Heart left ventricle (tissue), 16 donors: ENCODE measurements at regions not wholly inside any gene's neighbourhood (a gene's known extent, or its start where the extent isn't known, plus 50 kb on each side); places are given as distances from the start of the nearest gene placed in this dataset.

Experiments
- ATAC-seq, 4 donors: fragments of 200-7000 bp; cut with Tn5 transposase; one replicate each; pipeline ENCODE4 v1.9.1; 2020 to 2022; ENCODE audit warnings: moderate library complexity in 4 of 4, mild to moderate bottlenecking in 3 of 4, moderate number of reproducible peaks in 1 of 4
- DNase-seq, 5 donors: peaks; one replicate each; pipeline ENCODE4 v3.0.0-alpha.2; 2020
- H3K27ac ChIP-seq, 12 donors: fragments of 200-600 bp; sonication (generic) in 4 of 12; one replicate each; pipeline versions ENCODE4 v1.5.0 to v1.8.0; 2016 to 2022; ENCODE audit warnings: mild to moderate bottlenecking in 2 of 12
- H3K27me3 ChIP-seq, 9 donors: fragments of 200-600 bp; sonication (generic) in 2 of 9; one replicate each; pipeline versions ENCODE4 v1.5.1 to v1.8.0; 2016 to 2022; ENCODE audit warnings: mild to moderate bottlenecking in 3 of 9
- H3K36me3 ChIP-seq, 9 donors: fragments of 200-600 bp; sonication (generic) in 2 of 9; one replicate each; pipeline versions ENCODE4 v1.5.0 to v1.8.0; 2018 to 2022; ENCODE audit warnings: mild to moderate bottlenecking in 2 of 9
- H3K4me1 ChIP-seq, 12 donors: fragments of 200-600 bp; sonication (generic) in 4 of 12; one replicate each; pipeline versions ENCODE4 v1.5.0 to v1.8.0; 2016 to 2022; ENCODE audit warnings: mild to moderate bottlenecking in 3 of 12
- H3K4me3 ChIP-seq, 12 donors: fragments of 200-600 bp; sonication (generic) in 4 of 12; one replicate each; pipeline versions ENCODE4 v1.5.0 to v1.8.0; 2017 to 2022; ENCODE audit warnings: mild to moderate bottlenecking in 9 of 12, moderate library complexity in 4 of 12
- H3K9me3 ChIP-seq, 12 donors: fragments of 200-600 bp; sonication (generic) in 4 of 12; one replicate each; pipeline versions ENCODE4 v1.5.0 to v1.8.0; 2016 to 2022; ENCODE audit warnings: mild to moderate bottlenecking in 1 of 12
- POLR2A ChIP-seq, 2 donors: fragments of 450-650 bp; IDR thresholded peaks; one replicate each; pipeline ENCODE4 v1.6.1; 2017; ENCODE audit warnings: antibody characterized with exemption in 2 of 2, mild to moderate bottlenecking in 2 of 2, moderate library complexity in 2 of 2
- WGBS, 4 donors: extraction: QIAGEN DNeasy Blood & Tissue Kit in 2 of 4; methylation state at CpG; one replicate each; pipeline versions ENCODE4 v1.1.5 to v1.1.7; 2013 to 2018; 5-methylcytosine and 5-hydroxymethylcytosine counted together
- intact Hi-C, 10 donors: fragments of 100-400 bp; cut with DNase I; formaldehyde crosslinking; loops; one replicate each; pipeline versions ENCODE4 v1.11.1 to v1.14.2; 2022
- TF ChIP-seq, protein P1 (sequence below), 12 donors: fragments of 200-600 bp; sonication (generic) in 4 of 12; IDR thresholded peaks; one replicate each; pipeline versions ENCODE4 v1.5.0 to v1.8.0; 2018 to 2022; ENCODE audit warnings: antibody characterized with exemption in 12 of 12, mild to moderate bottlenecking in 5 of 12
- donor health status: ischemic (EF 13 %, LVEDD 7.1; RV severe dilation, severe dysfunction).
- donor health status: healthy with polysubstance abuse.
- donor health status: DM: no; HTN: yes; CAD: no.
- donor health status: DM: no; HTN: no; CAD: no.
- donor health status: ischemic (EF 25% LVEDD 6.9; RV normal size, moderate dysfunction).
- donor health status: ischemic (EF 25% LVEDD 5.7; RV mildly dilated, moderate dysfunction).
- donor health status: healthy.
- donor health status: DM: yes; HTN: yes; CAD: no.
- donor health status: ischemic (EF 35%, LVEDD 5.7; RV mildly dilated, moderate dysfunction).
- donor health status: nonischemic (EF 11% LVEDD 7.7; RV severe dilation, severe dysfunction).
- donor health status: DM: yes; HTN: yes; CAD: no.
- donor health status: PGD.
- donor health status: ischemic (EF 29% LVEDD 5.4; RV normal size, mild dysfunction).
- donor health status: nonischemic (EF 23%, LVEDD 6.1; RV moderate dilation, normal function).

DNA sequence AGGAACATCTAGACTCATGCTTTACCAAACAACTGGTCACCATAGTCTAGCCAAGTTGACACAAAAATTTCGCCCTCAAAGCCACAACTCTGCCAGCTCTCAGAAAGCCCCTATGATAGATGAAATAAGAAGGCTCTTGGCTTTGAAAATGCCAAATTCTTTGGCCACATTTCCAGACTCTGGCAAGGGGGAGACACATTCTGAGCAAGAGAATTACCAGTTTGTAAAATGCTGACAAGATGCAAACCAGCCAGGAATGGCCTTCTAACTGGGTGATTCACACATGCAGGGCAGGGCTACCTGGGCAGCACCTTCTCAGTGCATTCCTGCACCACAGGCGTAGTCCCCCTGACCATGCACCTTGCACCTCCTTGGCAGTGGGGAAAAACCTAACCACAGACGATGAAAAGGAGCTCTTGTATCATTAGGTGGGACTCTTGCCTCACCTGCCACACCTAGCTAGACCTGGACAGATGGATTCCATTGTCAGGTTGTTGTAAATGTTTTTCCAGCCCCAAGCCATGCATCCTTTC lies 77.4 kb upstream of the CPEB2 start:
- no peak for DNase-seq
- WGBS, 4 donors: 90 to 95% (median 92%) methylated on average over 3 of the region's 3 CpGs
- no peak overlapping the region for H3K4me3 ChIP-seq
- H3K4me1 ChIP-seq: peaks cover 0 to 4% (median 0%) of the 10 kb centered on the region in 12 donors
- H3K9me3 ChIP-seq: no peaks in the 10 kb centered on the region
- intact Hi-C loops: loop anchor here in 1 of 10 donors (5.0 kb wide), 1 partner anchor 93 kb away; no protein-coding TSS in a partner anchor
- no peak overlapping the region for H3K27ac ChIP-seq
- H3K36me3 ChIP-seq: no peaks in the 10 kb centered on the region
- TF ChIP-seq, protein P1, sequence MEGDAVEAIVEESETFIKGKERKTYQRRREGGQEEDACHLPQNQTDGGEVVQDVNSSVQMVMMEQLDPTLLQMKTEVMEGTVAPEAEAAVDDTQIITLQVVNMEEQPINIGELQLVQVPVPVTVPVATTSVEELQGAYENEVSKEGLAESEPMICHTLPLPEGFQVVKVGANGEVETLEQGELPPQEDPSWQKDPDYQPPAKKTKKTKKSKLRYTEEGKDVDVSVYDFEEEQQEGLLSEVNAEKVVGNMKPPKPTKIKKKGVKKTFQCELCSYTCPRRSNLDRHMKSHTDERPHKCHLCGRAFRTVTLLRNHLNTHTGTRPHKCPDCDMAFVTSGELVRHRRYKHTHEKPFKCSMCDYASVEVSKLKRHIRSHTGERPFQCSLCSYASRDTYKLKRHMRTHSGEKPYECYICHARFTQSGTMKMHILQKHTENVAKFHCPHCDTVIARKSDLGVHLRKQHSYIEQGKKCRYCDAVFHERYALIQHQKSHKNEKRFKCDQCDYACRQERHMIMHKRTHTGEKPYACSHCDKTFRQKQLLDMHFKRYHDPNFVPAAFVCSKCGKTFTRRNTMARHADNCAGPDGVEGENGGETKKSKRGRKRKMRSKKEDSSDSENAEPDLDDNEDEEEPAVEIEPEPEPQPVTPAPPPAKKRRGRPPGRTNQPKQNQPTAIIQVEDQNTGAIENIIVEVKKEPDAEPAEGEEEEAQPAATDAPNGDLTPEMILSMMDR (IDR thresholded peaks at IDR 0.05): no peak
- no peak for TF ChIP-seq POLR2A (IDR thresholded peaks at IDR 0.05)
- ATAC-seq: no peak
- H3K27me3 ChIP-seq: no peaks in the 10 kb centered on the region

DNA sequence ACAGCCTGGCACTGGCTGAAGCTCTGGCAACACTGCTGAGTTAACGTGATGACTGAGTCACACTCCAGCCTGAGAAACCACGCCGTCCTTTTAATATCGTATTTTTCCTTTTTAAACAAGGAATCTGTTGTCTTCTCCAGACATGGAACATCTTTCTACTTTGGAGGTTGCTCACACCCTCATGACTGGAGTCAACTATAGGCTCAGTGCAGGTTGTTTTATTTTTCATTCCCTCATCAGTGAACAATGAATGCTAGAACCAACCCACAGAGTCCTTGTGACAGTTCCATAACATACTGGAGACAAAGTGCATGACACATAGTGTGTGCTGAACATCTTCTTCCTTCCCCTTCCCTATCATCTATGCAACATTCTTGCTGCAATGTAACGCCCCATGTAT lies 76.8 kb upstream of the CPEB2 start:
- intact Hi-C loops: loop anchor here in 1 of 10 donors (5.0 kb wide), 1 partner anchor 93 kb away; no protein-coding TSS in a partner anchor
- H3K27me3 ChIP-seq: no peaks in the 10 kb centered on the region
- no peak overlapping the region for H3K27ac ChIP-seq
- TF ChIP-seq POLR2A (IDR thresholded peaks at IDR 0.05): no peak
- TF ChIP-seq, protein P1 (IDR thresholded peaks at IDR 0.05): no peak
- H3K9me3 ChIP-seq: no peaks in the 10 kb centered on the region
- DNase-seq (no peak), ATAC-seq (no peak)
- no peak overlapping the region for H3K4me3 ChIP-seq
- WGBS, 4 donors: 80 to 84% (median 82%) methylated on average over 5 of the region's 5 CpGs
- peaks cover 0 to 4% (median 0%) of the 10 kb centered on the region in 12 donors for H3K4me1 ChIP-seq
- no peaks in the 10 kb centered on the region for H3K36me3 ChIP-seq

DNA sequence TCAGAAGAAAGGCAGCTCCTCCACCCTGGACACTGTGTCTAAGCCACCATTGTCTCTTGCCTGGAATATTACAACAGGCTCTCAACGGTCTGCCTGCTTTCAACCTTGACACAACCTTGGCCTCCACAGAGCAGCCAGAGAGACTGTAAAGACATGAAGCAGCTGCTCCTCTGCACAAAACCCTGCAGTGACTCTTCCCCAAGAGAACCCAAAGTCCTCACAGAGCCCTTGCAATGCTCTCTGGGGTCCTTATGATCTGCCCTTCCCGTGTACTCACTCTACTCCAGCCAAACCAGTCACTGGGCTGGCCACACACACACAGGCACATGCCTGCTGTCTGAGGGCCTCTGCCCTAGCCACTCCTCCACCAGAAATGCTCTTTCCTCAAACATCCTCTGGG lies 75.9 kb upstream of the CPEB2 start:
- H3K9me3 ChIP-seq: no peaks in the 10 kb centered on the region
- intact Hi-C loops: loop anchor here in 1 of 10 donors (5.0 kb wide), 1 partner anchor 94 kb away; no protein-coding TSS in a partner anchor

DNA sequence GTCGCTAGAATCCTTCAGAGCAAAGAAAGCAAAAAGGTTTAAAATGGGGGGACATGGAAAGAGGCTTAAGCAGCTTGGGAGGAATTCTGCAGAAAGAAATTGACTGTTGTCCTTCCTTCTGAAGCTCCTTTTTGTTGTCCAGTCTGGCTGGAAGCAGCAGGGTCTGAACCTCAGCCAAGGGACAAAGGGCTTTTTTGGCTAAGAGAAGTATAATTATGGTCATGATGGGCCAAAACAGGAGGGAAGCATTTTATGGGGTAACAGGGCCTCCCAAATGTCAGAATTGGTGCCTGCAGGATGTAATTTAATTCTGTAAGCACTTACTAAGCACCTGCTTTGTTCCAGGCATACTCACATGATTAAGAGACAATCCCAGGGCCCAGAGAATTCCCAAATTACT lies 74.2 kb upstream of the CPEB2 start:
- Histone ChIP-seq H3K4me1 (peaks cover 0 to 4% (median 0%) of the 10 kb centered on the region in 12 donors), H3K27me3 (no peaks in the 10 kb centered on the region), H3K9me3 (no peaks in the 10 kb centered on the region), H3K27ac (no peak overlapping the region), H3K4me3 (no peak overlapping the region), H3K36me3 (no peaks in the 10 kb centered on the region)
- no peak for TF ChIP-seq POLR2A (IDR thresholded peaks at IDR 0.05)
- TF ChIP-seq, protein P1 (IDR thresholded peaks at IDR 0.05): no peak
- WGBS, 4 donors: 62 to 83% (median 71%) methylated on average over 1 of the region's 1 CpG
- ATAC-seq: no peak
- intact Hi-C loops: loop anchor here in 1 of 10 donors (5.0 kb wide), 1 partner anchor 96 kb away; no protein-coding TSS in a partner anchor
- DNase-seq: no peak

More for the DNA sequence above, 75.9 kb upstream of the CPEB2 start:
- Histone ChIP-seq H3K4me1 (peaks cover 0 to 4% (median 0%) of the 10 kb centered on the region in 12 donors), H3K36me3 (no peaks in the 10 kb centered on the region), H3K27me3 (no peaks in the 10 kb centered on the region), H3K4me3 (no peak overlapping the region), H3K27ac (peak overlapping the region in 4 of 12 donors; percentile 23 to 42 (median 30))
- WGBS, 4 donors: 33 to 53% (median 43%) methylated on average over 2 of the region's 2 CpGs
- DNase-seq (peak in 1 of 5 donors; percentile 35), ATAC-seq (peak in 3 of 4 donors; percentile 41 to 70 (median 65))
- TF ChIP-seq, protein P1 (IDR thresholded peaks at IDR 0.05): no peak
- no peak for TF ChIP-seq POLR2A (IDR thresholded peaks at IDR 0.05)
